ENCODE measurements at regions not wholly inside any gene's neighbourhood (a gene's known extent, or its start where the extent isn't known, plus 50 kb on each side); places are given as distances from the start of the nearest gene placed in this dataset.

- WGBS, 2 experiments (ENCODE audit: extremely low coverage in 1 of 2, insufficient coverage in 1 of 2, insufficient read length in 1 of 2, insufficient replicate concordance in 2 of 2, low coverage in 1 of 2, low lambda C conversion rate in 2 of 2, missing lambda C conversion rate in 1 of 2): 100% methylated on average over 1 of the region's 1 CpG; no CpG with 5 or more reads in 1 of the 2 experiments
- no peaks in the 10 kb centered on the region for H3K36me3 ChIP-seq (ENCODE audit: control insufficient read depth in 2 of 4, insufficient read depth in 4 of 4, low read length in 3 of 4)
- no peak overlapping the region for H3K14ac ChIP-seq (ENCODE audit: insufficient read length)
- no peak overlapping the region for H3K4ac ChIP-seq (replicated peaks; ENCODE audit: insufficient read length, low read depth, low read length)
- H4K5ac ChIP-seq (ENCODE audit: insufficient read length, low read depth, low read length): no peak overlapping the region
- no peaks in the 10 kb centered on the region for H4K20me1 ChIP-seq (replicated peaks in 1 of 2; ENCODE audit: control insufficient read depth in 1 of 2, insufficient read depth in 2 of 2, low read length in 2 of 2)
- H3K4me3 ChIP-seq (ENCODE audit: extremely low read depth in 1 of 4, insufficient read depth in 2 of 4, low read depth in 3 of 4, low read length in 4 of 4): no peak overlapping the region
- H4K8ac ChIP-seq (ENCODE audit: extremely low read depth, insufficient read depth, low read length): no peak overlapping the region
- H3K27me3 ChIP-seq (replicated peaks in 1 of 4; ENCODE audit: control insufficient read depth in 3 of 4, extremely low read depth in 1 of 4, insufficient read depth in 3 of 4, low read length in 3 of 4): no peaks in the 10 kb centered on the region
- no peak overlapping the region for H3K23ac ChIP-seq (ENCODE audit: insufficient read length)
- no peak overlapping the region for H3K27ac ChIP-seq (ENCODE audit: low read depth, low read length)
- H2BK120ac ChIP-seq (replicated peaks; ENCODE audit: low read depth, low read length): no peak overlapping the region
- H3K9ac ChIP-seq (replicated peaks in 1 of 4; ENCODE audit: extremely low read depth in 1 of 4, low read depth in 3 of 4, low read length in 3 of 4): no peak overlapping the region
- H2BK5ac ChIP-seq (ENCODE audit: low read depth, low read length): no peak overlapping the region
- no peak overlapping the region for H2BK12ac ChIP-seq (ENCODE audit: low read depth, low read length)
- ChIA-PET POLR2A (ENCODE audit: partially characterized antibody) (no interaction called here), CTCF (ENCODE audit: partially characterized antibody) (interaction anchor here (0.6 kb wide), 1 partner anchor 417 kb away, joined by 5 read pairs; no protein-coding TSS in a partner anchor)
- DNase-seq (ENCODE audit: low read depth in 1 of 2, low spot score in 2 of 2) (no peak), FAIRE-seq (no peak)
- no peak overlapping the region for H3K56ac ChIP-seq (replicated peaks; ENCODE audit: insufficient read length, low read depth, low read length)
- H3K9me3 ChIP-seq (ENCODE audit: insufficient read depth in 2 of 2, low read depth in 1 of 2, low read length in 1 of 2): no peaks in the 10 kb centered on the region
- no peaks in the 10 kb centered on the region for H3K79me1 ChIP-seq (ENCODE audit: low read depth, low read length)
- H3K18ac ChIP-seq (ENCODE audit: extremely low read depth, low read length): no peak overlapping the region
- no peak overlapping the region for H2AK5ac ChIP-seq (ENCODE audit: low read depth, low read length)
- peaks cover 0 to 10% (median 2%) of the 10 kb centered on the region in 4 experiments; a peak in 2 of 7 replicates for H3K4me1 ChIP-seq (replicated peaks in 1 of 4; ENCODE audit: control insufficient read depth in 3 of 4, insufficient read depth in 4 of 4, low read length in 3 of 4)
- H4K91ac ChIP-seq (replicated peaks; ENCODE audit: insufficient read length, low read length): no peak overlapping the region
- TF ChIP-seq TBP (IDR thresholded peaks at IDR 0.05; ENCODE audit: low read depth, low read length) (no peak), GTF2F1 (IDR thresholded peaks at IDR 0.05; ENCODE audit: borderline replicate concordance, low read depth, low read length) (no peak), TCF12 (IDR thresholded peaks at IDR 0.05; ENCODE audit: low read depth, low read length) (no peak), SUZ12 (IDR thresholded peaks at IDR 0.05; ENCODE audit: low read length) (no peak), BRCA1 (IDR thresholded peaks at IDR 0.05; ENCODE audit: low read depth, low read length) (no peak), BCL11A (IDR thresholded peaks at IDR 0.05; ENCODE audit: low read depth in 2 of 2, low read length in 2 of 2) (no peak), PHF8 (conservative IDR thresholded peaks at IDR 0.05; ENCODE audit: low read depth, low read length) (no peak), CBX5 (IDR thresholded peaks at IDR 0.05; ENCODE audit: low read depth, low read length) (no peak), CREB1 (IDR thresholded peaks at IDR 0.05) (no peak), SIX5 (IDR thresholded peaks at IDR 0.05; ENCODE audit: low read depth, low read length) (no peak), TAF7 (optimal IDR thresholded peaks at IDR 0.05; ENCODE audit: borderline replicate concordance, low read depth, low read length) (no peak), JUN (IDR thresholded peaks at IDR 0.05; ENCODE audit: low read depth, low read length) (no peak), CBX8 (IDR thresholded peaks at IDR 0.05; ENCODE audit: borderline replicate concordance, low read depth, low read length) (no peak), SIRT6 (IDR thresholded peaks at IDR 0.05; ENCODE audit: low read length) (no peak), SP2 (IDR thresholded peaks at IDR 0.05; ENCODE audit: low read length) (no peak)
- TF ChIP-seq, protein P1, sequence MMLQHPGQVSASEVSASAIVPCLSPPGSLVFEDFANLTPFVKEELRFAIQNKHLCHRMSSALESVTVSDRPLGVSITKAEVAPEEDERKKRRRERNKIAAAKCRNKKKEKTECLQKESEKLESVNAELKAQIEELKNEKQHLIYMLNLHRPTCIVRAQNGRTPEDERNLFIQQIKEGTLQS (IDR thresholded peaks at IDR 0.05; ENCODE audit: insufficient read depth, low read depth, low read length): no peak
- H3K4me2 ChIP-seq (ENCODE audit: insufficient read depth in 1 of 2, low read depth in 2 of 2, low read length in 2 of 2): no peak overlapping the region
- no peak overlapping the region for H2BK20ac ChIP-seq (ENCODE audit: low read length)
- H3K79me2 ChIP-seq (ENCODE audit: control insufficient read depth in 1 of 2, insufficient read depth in 2 of 2, low read length in 2 of 2): no peaks in the 10 kb centered on the region
- no peak overlapping the region for H2BK15ac ChIP-seq (ENCODE audit: low read length)
- no peak overlapping the region for H2AFZ ChIP-seq (ENCODE audit: low read length)
- no peaks in the 10 kb centered on the region for H3K23me2 ChIP-seq (ENCODE audit: low read depth, low read length)
Measured at GRCh38 chr13:74644229-74644628, 510.0 kb upstream of the KLF12 start.
